Lower leg skin (tissue), 4 donors: ENCODE measurements at regions not wholly inside any gene's neighbourhood (a gene's known extent, or its start where the extent isn't known, plus 50 kb on each side); places are given as distances from the start of the nearest gene placed in this dataset.

Experiments used
- DNase-seq, 2 donors: peaks; one replicate each; pipeline ENCODE4 v3.0.0-alpha.2; 2019; ENCODE audit warnings: low spot score in 2 of 2
- H3K4me3 ChIP-seq: fragments of 200-600 bp; sonication (generic); 2 replicates; pipeline ENCODE4 v1.5.1; 2017; ENCODE audit warnings: mild to moderate bottlenecking, low read depth; ENCODE audit not compliant: poor library complexity, severe bottlenecking
- POLR2A ChIP-seq, 2 donors: fragments of 450-650 bp; IDR thresholded peaks; one replicate each; pipeline ENCODE4 v1.6.1; 2016 to 2017; ENCODE audit warnings: antibody characterized with exemption in 2 of 2, mild to moderate bottlenecking in 1 of 2, moderate library complexity in 1 of 2
- WGBS, 2 donors: methylation state at CpG; one replicate each; pipeline ENCODE4 v1.1.5; 2018; 5-methylcytosine and 5-hydroxymethylcytosine counted together
- intact Hi-C: fragments of 100-400 bp; cut with DNase I; formaldehyde crosslinking; loops from one replicate; pipeline ENCODE4 v1.15.0; 2023; ENCODE audit warnings: low total_unique reads
- TF ChIP-seq, protein P1 (sequence below), 3 donors: fragments of 450-650 bp; IDR thresholded peaks; one replicate each; pipeline ENCODE4 v1.5.1; 2016; ENCODE audit warnings: antibody characterized with exemption in 3 of 3, mild to moderate bottlenecking in 3 of 3, moderate library complexity in 2 of 3

DNA sequence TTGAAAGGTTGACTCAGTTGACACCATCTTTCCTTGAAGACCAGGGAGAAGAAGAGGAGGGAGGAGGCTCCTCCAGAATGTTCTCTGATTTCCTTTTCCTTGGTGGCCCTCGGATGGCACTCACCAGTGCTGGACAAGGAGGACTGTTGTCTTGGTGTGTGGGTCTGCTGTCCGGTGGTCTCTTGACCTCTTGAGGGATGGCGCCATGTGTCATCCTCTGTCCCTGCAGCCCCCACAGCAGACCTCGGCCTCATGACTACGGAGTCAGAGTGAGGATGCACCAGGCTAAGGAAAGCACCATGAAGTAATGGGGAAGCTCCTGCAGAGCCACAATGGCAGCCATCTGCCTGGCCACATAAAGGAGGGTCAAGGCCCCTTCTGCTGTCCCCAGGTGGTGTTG lies 475.0 kb downstream of the GLRX3 start:
- 84 to 90% methylated on average over 5 of the region's 5 CpGs for WGBS, 2 donors
- no peak for TF ChIP-seq POLR2A (IDR thresholded peaks at IDR 0.05)
- TF ChIP-seq, protein P1, sequence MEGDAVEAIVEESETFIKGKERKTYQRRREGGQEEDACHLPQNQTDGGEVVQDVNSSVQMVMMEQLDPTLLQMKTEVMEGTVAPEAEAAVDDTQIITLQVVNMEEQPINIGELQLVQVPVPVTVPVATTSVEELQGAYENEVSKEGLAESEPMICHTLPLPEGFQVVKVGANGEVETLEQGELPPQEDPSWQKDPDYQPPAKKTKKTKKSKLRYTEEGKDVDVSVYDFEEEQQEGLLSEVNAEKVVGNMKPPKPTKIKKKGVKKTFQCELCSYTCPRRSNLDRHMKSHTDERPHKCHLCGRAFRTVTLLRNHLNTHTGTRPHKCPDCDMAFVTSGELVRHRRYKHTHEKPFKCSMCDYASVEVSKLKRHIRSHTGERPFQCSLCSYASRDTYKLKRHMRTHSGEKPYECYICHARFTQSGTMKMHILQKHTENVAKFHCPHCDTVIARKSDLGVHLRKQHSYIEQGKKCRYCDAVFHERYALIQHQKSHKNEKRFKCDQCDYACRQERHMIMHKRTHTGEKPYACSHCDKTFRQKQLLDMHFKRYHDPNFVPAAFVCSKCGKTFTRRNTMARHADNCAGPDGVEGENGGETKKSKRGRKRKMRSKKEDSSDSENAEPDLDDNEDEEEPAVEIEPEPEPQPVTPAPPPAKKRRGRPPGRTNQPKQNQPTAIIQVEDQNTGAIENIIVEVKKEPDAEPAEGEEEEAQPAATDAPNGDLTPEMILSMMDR (IDR thresholded peaks at IDR 0.05) = no peak
- no peak for DNase-seq
- H3K4me3 ChIP-seq = no peak overlapping the region
- intact Hi-C loops = no loop called here

DNA sequence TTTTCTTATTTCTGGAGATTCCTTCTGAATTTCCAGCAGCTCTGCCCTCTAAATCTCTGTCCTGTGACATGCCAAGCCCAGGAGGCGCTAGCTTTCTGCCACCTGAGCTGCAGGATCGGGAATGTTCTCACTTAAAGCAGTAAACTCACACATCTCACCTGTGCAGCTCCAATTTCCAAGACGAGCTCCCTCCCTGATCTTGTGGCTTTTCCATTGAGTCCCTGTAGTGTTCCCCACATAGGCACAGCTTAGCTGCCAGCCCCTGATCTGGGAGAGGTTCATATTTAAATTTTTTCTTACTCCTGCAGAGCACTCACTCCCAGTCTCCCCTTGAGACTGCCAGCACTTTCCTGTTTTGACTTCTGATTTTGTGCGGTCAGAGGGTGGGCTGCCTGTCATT lies 479.3 kb downstream of the GLRX3 start:
- DNase-seq = peak in 1 of 2 donors; percentile 48
- TF ChIP-seq POLR2A (IDR thresholded peaks at IDR 0.05) = no peak
- TF ChIP-seq, protein P1 (IDR thresholded peaks at IDR 0.05) = no peak
- intact Hi-C loops = no loop called here
- 23 to 28% methylated on average over 4 of the region's 4 CpGs for WGBS, 2 donors
- no peak overlapping the region for H3K4me3 ChIP-seq

DNA sequence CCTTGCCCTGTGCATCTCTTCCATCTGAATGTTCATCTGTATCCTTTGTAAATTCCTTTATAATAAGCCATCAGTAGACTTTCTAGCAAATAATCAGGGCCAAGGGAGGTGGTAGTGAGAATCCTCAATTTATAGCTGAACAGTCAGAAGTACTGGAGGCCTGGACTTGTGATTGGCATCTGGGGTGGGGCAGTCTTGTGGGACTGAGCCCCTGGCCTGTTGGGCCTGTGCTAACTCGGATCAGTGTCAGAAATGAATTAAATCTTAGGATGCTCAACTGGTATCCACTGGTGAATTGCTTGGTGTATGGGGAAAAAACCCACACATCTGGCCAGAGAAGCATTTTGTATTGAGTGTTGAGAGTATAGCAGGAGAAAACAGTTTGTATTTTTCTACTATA lies 481.8 kb downstream of the GLRX3 start:
- intact Hi-C loops = no loop called here
- H3K4me3 ChIP-seq = no peak overlapping the region
- no peak for TF ChIP-seq POLR2A (IDR thresholded peaks at IDR 0.05)
- TF ChIP-seq, protein P1 (IDR thresholded peaks at IDR 0.05) = no peak
- 53 to 56% methylated on average over 1 of the region's 1 CpG for WGBS, 2 donors
- DNase-seq = no peak

DNA sequence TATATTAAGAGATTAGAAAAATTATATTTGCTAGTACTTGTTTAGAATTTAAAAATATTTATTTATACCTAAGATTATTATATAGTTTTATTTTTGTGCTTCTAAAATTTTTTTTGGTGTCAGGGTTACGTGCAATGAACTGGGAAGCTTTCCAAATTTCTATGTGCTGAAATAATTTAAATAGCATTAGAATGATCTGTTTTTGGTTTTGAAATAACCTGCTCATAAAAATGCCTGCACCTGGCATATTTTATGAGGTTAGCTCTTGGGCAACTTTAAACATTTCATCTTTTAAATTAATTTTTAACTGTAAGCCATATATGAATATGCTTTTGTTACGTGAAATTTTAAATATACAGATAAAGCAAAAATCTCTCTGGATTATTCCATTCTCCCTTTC lies 482.5 kb downstream of the GLRX3 start:
- WGBS, 2 donors = 42 to 45% methylated on average over 2 of the region's 2 CpGs
- no peak for DNase-seq
- H3K4me3 ChIP-seq = no peak overlapping the region
- TF ChIP-seq, protein P1 (IDR thresholded peaks at IDR 0.05) = no peak
- TF ChIP-seq POLR2A (IDR thresholded peaks at IDR 0.05) = no peak
- intact Hi-C loops = no loop called here

DNA sequence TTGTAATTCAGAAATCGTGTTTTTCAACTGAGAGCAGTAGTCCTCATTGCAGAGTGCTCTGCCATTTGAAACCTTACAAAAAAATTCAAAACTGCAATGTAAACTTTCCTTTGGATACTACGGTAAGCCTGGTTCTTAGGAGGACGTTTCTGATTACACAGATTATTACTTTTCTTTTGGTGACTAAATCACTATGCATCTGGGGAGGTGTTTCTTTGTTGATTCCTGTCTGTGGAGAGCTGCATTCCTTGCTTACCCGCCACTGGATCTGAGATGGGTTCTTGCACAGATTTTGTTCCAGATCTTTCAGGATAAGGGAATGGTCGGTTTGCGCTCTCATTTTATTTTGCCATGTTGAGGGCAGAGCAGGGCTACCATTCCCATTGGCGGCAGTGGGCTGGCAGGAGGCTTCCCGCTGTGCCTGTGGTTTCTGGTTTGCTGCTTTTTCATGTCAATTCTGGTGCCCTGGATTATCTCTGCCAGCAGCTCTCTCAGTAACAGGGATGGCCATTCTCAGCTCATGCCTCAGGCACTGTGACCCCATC lies 485.1 kb downstream of the GLRX3 start:
- intact Hi-C loops = no loop called here
- no peak for TF ChIP-seq POLR2A (IDR thresholded peaks at IDR 0.05)
- TF ChIP-seq, protein P1 (IDR thresholded peaks at IDR 0.05) = no peak
- H3K4me3 ChIP-seq = no peak overlapping the region
- 66 to 68% methylated on average over 8 of the region's 8 CpGs for WGBS, 2 donors
- DNase-seq = no peak

DNA sequence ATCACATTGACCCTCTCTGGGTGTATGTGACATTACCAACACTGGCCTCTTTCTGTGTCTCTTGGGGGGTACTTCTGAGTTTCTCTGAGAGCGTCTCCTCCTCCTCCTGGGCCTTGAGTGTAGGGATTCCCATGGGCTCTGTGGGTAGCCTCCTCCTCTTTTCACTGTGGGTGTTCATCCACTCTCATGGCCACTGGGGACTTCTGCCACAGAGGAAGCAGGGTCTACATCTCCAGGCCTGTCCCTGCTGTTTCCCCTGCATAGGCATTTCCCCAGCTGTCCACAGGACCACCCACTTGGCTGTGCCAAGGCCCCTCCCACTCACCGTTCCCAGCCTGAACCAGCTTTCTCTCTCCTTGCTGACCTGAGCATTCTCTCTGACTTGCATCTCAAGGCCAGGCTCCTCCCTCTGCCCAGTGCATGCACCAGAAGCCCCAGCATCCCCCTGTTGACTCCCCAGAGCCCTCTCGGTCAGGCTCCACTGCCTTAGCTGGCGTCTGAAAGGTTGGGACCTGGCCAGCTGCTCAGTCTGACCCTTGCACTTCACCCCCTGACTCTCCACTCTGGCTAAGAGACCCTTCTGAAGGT lies 487.6 kb downstream of the GLRX3 start:
- H3K4me3 ChIP-seq = no peak overlapping the region
- intact Hi-C loops = no loop called here
- DNase-seq = peak in 1 of 2 donors; percentile 75
- WGBS, 2 donors = 64 to 65% methylated on average over 4 of the region's 4 CpGs
- TF ChIP-seq POLR2A (IDR thresholded peaks at IDR 0.05) = no peak
- TF ChIP-seq, protein P1 (IDR thresholded peaks at IDR 0.05) = no peak
